Dedifferentiated amniotic fluid mesenchymal stem cell (primary cell): ENCODE measurements at regions not wholly inside any gene's neighbourhood (a gene's known extent, or its start where the extent isn't known, plus 50 kb on each side); places are given as distances from the start of the nearest gene placed in this dataset.

Source experiments
- DNase-seq: peaks from one replicate; pipeline ENCODE4 v3.0.0-alpha.2; 2016; ENCODE audit errors: extremely low spot score

GRCh38 chr3:55343486-55344357 is 143.4 kb downstream of the WNT5A start:
- DNase-seq = no peak

GRCh38 chr3:55341502-55342031 is 145.5 kb downstream of the WNT5A start:
- DNase-seq = no peak

- DNase-seq = no peak
Measured at GRCh38 chr3:55339819-55340218, 147.3 kb downstream of the WNT5A start.

- DNase-seq = no peak
Measured at GRCh38 chr3:55339390-55339789, 147.7 kb downstream of the WNT5A start.

GRCh38 chr3:55337641-55338180 is 149.4 kb downstream of the WNT5A start:
- no peak for DNase-seq

GRCh38 chr3:55333923-55334322 is 153.2 kb downstream of the WNT5A start:
- no peak for DNase-seq

- DNase-seq = no peak
Measured at GRCh38 chr3:55333046-55333445, 154.1 kb downstream of the WNT5A start.

GRCh38 chr3:55332176-55332575 is 154.9 kb downstream of the WNT5A start:
- no peak for DNase-seq

- DNase-seq = no peak
Measured at GRCh38 chr3:55331524-55331923, 155.6 kb downstream of the WNT5A start.

- DNase-seq = no peak
Measured at GRCh38 chr3:55330756-55331155, 156.3 kb downstream of the WNT5A start.

GRCh38 chr3:55330355-55330754 is 156.8 kb downstream of the WNT5A start:
- DNase-seq = peak; percentile 90

GRCh38 chr3:55329849-55330248 is 157.3 kb downstream of the WNT5A start:
- peak; percentile 89 for DNase-seq

GRCh38 chr3:55327131-55327920 is 159.8 kb downstream of the WNT5A start:
- DNase-seq = no peak

GRCh38 chr3:55322638-55323037 is 164.5 kb downstream of the WNT5A start:
- no peak for DNase-seq

GRCh38 chr3:55320928-55321327 is 166.2 kb downstream of the WNT5A start:
- no peak for DNase-seq

- no peak for DNase-seq
Measured at GRCh38 chr3:55315396-55315795, 171.7 kb downstream of the WNT5A start.

- DNase-seq = no peak
Measured at GRCh38 chr3:55313666-55314065, 173.4 kb downstream of the WNT5A start.

- no peak for DNase-seq
Measured at GRCh38 chr3:55309336-55309735, 177.8 kb downstream of the WNT5A start.

GRCh38 chr3:55307622-55308021 is 179.5 kb downstream of the WNT5A start:
- no peak for DNase-seq

- DNase-seq = no peak
Measured at GRCh38 chr3:55305696-55306485, 181.2 kb downstream of the WNT5A start.

GRCh38 chr3:55300701-55301100 is 186.4 kb downstream of the WNT5A start:
- no peak for DNase-seq

GRCh38 chr3:55297706-55298105 is 189.4 kb downstream of the WNT5A start:
- no peak for DNase-seq
